C1 segment of cervical spinal cord (tissue), 14 donors: ENCODE measurements at regions not wholly inside any gene's neighbourhood (a gene's known extent, or its start where the extent isn't known, plus 50 kb on each side); places are given as distances from the start of the nearest gene placed in this dataset.

Experiments
- DNase-seq, 14 donors: peaks; one replicate each; lab custom pipeline; 2025; lab: John Stamatoyannopoulos, UW

DNA sequence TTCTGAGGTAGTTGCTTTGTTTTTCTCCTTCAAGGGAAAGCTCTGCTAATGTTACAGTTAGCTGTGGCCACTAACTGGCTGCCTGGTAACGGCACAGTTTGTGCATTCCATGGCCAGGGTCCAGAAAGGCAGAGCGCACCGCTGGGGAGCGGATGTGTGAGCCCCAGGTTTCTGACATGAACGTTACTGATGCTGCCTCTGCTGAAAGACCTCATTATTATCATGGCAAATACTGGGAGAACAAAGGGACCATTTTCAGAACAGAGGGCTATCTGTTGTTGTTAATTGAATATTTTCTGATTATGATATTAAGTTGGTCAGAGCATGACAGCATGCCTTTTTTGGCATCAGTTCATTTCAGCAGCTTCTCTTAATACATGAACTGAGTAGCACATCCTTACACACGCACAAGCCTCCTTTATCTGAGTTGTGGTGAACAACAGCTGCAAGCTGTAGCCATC, 134.1 kb downstream of the NUDT12 start:
- peak in 7 of 14 donors; percentile 1 to 29 (median 7) for DNase-seq

DNA sequence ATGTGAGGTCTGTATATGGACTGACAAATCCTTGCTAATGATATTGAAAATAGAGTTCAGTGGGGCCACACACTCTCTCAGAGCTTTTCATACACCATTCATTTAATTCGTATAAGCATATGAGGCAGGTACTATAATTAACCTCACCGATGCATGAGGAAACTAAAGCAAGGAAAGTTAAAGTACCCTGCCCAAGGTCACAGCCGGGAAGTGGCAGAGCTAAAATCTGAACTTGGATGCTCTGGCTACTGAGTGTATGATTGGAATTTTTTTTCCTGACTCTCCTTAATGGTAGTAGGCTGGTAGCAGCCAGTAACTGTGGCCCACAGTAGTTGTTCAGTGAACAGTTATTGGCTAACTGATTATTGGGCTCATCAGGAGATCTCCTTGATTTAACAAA, 135.3 kb downstream of the NUDT12 start:
- no peak for DNase-seq

GRCh38 chr5:103425686-103426454, 136.7 kb downstream of the NUDT12 start:
- DNase-seq, result no peak

DNA sequence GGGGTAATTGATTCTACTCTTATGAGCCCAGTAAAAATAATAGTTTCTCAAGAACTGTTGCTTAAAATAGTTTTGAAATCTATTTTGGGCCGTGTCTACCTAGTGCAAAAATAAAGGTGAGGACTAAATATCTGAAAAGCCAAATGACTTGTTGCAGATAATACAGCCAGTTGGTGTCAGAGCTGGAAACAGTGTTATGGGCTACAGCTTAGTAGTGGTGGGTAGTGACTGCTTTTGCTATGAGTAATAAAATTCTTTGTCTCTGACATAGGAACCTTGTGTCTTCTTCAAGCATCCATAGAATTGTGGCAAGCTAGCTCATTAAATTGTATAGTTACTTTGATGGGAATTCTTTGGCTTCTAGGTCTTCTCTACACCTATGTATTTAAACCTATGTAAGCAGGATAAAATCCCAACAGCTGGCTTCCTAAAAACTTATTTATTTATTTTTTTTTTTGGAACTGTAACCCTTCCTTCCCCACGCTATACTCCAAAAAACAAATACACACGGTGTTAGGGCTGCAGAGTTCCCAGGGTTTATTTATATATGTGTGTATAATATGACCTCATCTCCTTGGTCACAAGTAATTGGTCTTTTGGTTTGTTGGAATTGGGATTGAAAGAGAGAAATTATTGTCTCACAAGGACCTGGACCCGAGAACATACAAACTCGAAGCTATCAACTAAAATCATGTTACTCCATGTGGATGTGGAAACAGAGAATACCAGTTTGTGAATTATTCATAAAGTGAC, 138.0 kb downstream of the NUDT12 start:
- no peak for DNase-seq

- no peak for DNase-seq
These were observed 138.6 kb downstream of the NUDT12 start for GRCh38 chr5:103424026-103424425.

- no peak for DNase-seq
These were observed 139.8 kb downstream of the NUDT12 start for GRCh38 chr5:103422756-103423155.

DNA sequence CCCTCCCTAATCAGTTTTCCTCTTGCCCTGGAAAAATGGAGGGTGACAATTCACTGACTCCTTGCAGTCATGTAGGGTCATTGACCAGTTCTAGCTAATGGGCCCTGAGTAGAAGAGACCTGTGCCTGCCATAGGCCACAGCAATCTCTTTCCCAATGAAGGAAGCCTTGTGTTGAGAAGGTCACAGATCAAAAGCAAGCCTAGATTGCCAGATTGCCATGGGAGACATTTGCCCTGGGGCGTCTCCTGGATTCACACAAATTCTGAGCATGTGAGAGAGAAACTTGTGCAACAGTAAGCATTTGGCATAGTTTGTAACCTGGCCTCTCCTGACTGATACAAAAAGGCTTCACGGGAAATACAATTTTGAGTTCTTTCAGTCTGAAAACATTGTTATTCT, 148.0 kb downstream of the NUDT12 start:
- no peak for DNase-seq

- no peak for DNase-seq
These were observed 150.9 kb downstream of the NUDT12 start for GRCh38 chr5:103411711-103412110.

DNA sequence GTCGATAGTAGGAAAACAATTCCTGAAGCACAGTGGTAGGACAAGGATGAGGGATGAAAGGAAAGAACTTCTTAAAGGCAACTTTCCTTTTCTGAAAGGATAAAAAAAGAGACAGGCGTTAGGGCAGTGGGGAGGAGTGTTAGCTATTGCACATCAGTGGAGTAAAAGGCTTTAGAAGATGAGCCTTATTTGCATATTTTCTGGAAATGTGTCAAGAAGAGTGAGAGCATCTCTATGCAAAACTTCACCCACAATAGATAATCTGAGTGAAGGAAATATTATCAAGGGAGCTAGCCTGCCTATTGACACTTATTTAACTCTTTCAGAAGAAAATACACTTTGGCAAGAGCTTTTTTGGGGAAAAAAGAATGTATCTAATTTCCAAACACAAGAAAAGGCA, 151.6 kb downstream of the MACIR start:
- DNase-seq, result no peak

DNA sequence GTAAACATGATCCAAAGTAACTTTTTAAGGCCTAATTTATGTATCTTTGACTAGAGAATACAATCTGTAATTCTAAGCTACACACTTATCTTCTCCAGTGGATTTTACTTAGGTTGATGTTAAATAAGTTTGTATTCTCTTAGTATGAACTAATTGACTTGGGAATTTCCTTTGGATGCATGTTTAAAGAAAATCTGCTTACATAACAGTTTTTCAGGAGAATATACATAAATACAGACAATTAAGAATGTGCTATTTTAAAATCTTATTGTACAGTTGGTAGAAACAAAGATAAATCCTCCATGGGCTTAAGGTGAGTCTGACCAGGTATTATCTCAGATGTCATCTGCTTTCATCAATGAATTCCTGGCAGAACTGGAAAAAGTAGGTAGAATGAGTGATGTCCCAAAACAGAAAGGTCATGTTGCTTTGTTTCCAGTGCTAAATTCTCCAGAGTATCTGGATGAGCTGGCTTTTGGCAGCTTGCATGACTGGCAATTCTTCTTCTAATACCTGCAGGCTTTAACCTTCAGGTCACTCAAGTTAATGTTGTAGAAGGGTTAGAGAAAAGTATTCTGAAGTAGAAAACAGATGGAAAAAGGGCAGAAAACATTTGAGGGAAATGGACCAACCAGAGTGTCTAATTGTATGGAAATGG, 150.6 kb downstream of the MACIR start:
- no peak for DNase-seq

DNA sequence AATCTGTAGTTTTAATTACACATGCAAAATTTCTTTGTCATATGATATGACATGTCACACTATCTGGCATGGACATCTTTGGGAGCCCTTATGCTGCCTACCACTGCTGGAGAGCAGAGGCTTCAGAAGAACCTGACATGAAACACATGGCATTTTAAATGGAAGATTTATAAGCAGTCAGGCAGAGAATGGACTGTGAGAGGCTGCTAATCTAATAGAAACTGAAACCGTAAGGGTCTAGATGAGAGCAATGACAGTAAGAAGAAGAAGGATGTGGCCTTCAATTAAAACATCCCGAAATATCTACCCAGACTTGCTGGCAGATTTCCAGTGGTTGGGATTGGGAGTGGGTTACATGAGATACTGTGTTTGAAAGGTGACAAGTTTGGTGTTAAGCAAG, 149.8 kb downstream of the MACIR start:
- DNase-seq, result no peak

GRCh38 chr5:103407402-103407801, 148.8 kb downstream of the MACIR start:
- no peak for DNase-seq

DNA sequence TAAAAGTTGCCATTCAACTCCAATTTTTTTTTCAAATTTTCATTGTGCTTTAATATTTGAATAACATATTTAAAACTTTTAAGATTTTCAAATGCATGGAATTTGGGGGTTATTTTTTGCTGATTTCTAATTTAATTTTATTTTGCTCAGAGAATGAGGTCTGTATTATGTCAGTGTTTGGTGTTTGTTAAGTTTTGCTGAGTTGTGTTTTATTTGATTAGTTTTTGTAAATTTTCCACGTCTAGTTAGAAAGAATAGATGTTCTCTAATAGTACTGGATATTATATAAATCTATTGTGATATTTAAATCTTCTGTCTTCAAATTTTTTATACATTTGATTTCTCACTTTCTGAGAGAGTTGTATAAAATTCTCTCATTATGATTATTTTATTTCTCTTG, 145.9 kb downstream of the MACIR start:
- DNase-seq, result no peak

- DNase-seq, result no peak
These were observed 144.3 kb downstream of the MACIR start for GRCh38 chr5:103402851-103403250.

- no peak for DNase-seq
These were observed 139.4 kb downstream of the MACIR start for GRCh38 chr5:103397739-103398581.

- no peak for DNase-seq
These were observed 136.1 kb downstream of the MACIR start for GRCh38 chr5:103394676-103395075.

DNA sequence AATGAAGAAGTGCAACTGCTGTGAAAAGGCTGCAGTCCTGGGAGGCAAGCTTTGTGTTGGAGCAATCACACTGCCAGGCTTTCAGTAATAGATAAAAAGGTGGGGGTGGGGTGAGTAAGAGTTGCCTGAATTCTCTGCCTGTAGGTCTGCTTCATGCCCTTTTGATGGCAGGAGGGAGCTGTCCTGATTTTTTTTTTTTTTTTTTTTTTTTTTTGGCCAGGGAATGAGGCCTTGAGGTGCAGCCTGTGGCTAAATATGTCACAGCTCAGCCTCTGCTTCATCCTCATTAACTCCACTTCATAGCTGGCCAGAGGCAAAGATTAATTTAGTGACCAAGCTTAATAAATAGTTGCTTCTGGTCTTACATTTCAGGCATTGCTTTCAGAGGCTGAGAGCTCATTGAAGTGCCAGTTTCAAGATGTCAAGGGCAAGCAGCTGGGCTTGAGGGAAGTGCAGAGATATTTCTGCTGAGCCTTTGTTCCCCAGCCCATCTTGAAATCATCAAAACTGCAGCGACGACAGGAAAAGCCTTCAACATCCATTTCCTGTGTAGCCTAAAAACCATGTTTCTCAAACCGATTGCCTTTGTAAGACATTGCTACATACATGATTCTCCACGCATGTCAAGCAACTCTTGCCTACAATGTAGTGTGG, 134.7 kb downstream of the MACIR start:
- peak in 1 of 14 donors; percentile 13 for DNase-seq

- DNase-seq, result no peak
These were observed 133.1 kb downstream of the MACIR start for GRCh38 chr5:103391659-103392058.

DNA sequence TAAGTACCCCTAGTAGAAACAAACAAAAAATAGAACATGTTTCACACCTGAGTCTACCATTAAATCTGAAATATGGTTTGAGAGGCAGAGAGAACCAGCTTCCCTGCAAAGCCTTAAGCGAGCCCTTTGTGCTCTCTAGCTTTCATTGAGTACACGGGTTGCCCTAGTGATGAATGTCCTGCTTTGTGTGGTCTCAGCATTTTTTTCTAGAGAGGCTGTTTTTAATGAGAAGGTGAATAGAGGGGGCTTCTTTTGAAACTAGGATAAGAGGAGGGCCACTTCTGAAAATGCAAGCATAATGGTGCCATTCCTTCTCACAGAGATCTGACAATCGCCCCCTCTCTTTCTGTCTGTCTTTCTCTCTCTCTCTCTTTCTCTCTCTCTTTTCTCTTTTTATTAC, 131.3 kb downstream of the MACIR start:
- DNase-seq, result no peak

- DNase-seq, result no peak
These were observed 130.8 kb downstream of the MACIR start for GRCh38 chr5:103389357-103389756.

- no peak for DNase-seq
These were observed 127.2 kb downstream of the MACIR start for GRCh38 chr5:103385722-103386121.
